Adrenal gland (tissue), 9 donors: ENCODE measurements at regions not wholly inside any gene's neighbourhood (a gene's known extent, or its start where the extent isn't known, plus 50 kb on each side); places are given as distances from the start of the nearest gene placed in this dataset.

ENCODE experiments used
- DNase-seq, 7 donors: peaks; one replicate each; pipeline ENCODE4 v3.0.0-alpha.2; 2019 to 2020
- H3K27ac ChIP-seq, 5 donors: fragments of 200-600 bp; sonication (generic) in 4 of 5; 1 replicate in 3 of 5; 2 replicates in 2 of 5; pipeline versions ENCODE4 v1.5.1 to v1.8.0; 2016 to 2020; ENCODE audit warnings: mild to moderate bottlenecking in 1 of 5
- H3K27me3 ChIP-seq: fragments of 200-600 bp; 2 replicates; pipeline ENCODE4 v1.8.0; 2021
- H3K36me3 ChIP-seq, 2 donors: fragments of 200-600 bp; replicated peaks in 1 of 2; 1 replicate in 1 of 2; 2 replicates in 1 of 2; pipeline versions ENCODE4 v1.5.1 to v1.8.0; 2018 to 2022
- H3K4me1 ChIP-seq, 2 donors: fragments of 200-600 bp; replicated peaks in 1 of 2; 1 replicate in 1 of 2; 2 replicates in 1 of 2; pipeline versions ENCODE4 v1.5.1 to v1.8.0; 2018 to 2021
- H3K4me3 ChIP-seq, 4 donors: fragments of 200-600 bp; sonication (generic) in 3 of 4; one replicate each; pipeline ENCODE4 v1.5.1; 2016 to 2018
- H3K9me3 ChIP-seq, 3 donors: fragments of 200-600 bp; sonication (generic) in 1 of 3; replicated peaks in 1 of 3; 1 replicate in 2 of 3; 2 replicates in 1 of 3; pipeline versions ENCODE4 v1.5.1 to v1.8.0; 2016 to 2021
- CTCF ChIP-seq, 6 experiments: fragments of 450-650 bp in 4 of 6; fragments of 200-600 bp in 2 of 6; sonication (generic) in 1 of 6; IDR thresholded peaks; 1 replicate in 5 of 6; 2 replicates in 1 of 6; pipeline versions ENCODE4 v1.5.1 to v1.8.0; 2016 to 2021; ENCODE audit warnings: antibody characterized with exemption in 6 of 6, mild to moderate bottlenecking in 2 of 6, moderate library complexity in 1 of 6
- POLR2A ChIP-seq, 2 donors: fragments of 450-650 bp; IDR thresholded peaks; one replicate each; pipeline ENCODE4 v1.6.1; 2017; ENCODE audit warnings: antibody characterized with exemption in 2 of 2, mild to moderate bottlenecking in 2 of 2, moderate library complexity in 1 of 2
- WGBS, 4 donors: extraction: QIAGEN DNeasy Blood & Tissue Kit in 2 of 4; methylation state at CpG; one replicate each; pipeline versions ENCODE4 v1.1.5 to v1.1.7; 2013 to 2017; 5-methylcytosine and 5-hydroxymethylcytosine counted together
- intact Hi-C, 2 donors: fragments of 100-400 bp; cut with DNase I; formaldehyde crosslinking; loops; one replicate each; pipeline versions ENCODE4 v1.14.1 to v1.15.0; 2022 to 2023
- donor health status: healthy with polysubstance abuse.
- donor health status: Bipolar disorder and iron deficiency.
- donor health status: DM: yes; HTN: yes; CAD: no.
- donor health status: DM: no; HTN: no; CAD: no.
- donor health status: DM: no; HTN: no; CAD: no.

GRCh38 chr2:238689331-238689730, 158.6 kb upstream of the TWIST2 start:
- WGBS, 4 donors, result 80 to 90% (median 84%) methylated on average over 2 of the region's 2 CpGs
- TF ChIP-seq CTCF (IDR thresholded peaks at IDR 0.05), result no peak
- TF ChIP-seq POLR2A (IDR thresholded peaks at IDR 0.05), result no peak

GRCh38 chr2:238689871-238690389, 158.0 kb upstream of the TWIST2 start:
- DNase-seq, result no peak
- intact Hi-C loops, result no loop called here
- WGBS, 4 donors, result 59 to 77% (median 76%) methylated on average over 5 to 7 of the region's 7 CpGs
- Histone ChIP-seq H3K27ac (no peak overlapping the region), H3K27me3 (no peaks in the 10 kb centered on the region), H3K4me3 (no peak overlapping the region), H3K4me1 (peaks cover 0 to under 1% of the 10 kb centered on the region in 2 donors), H3K9me3 (no peaks in the 10 kb centered on the region), H3K36me3 (no peaks in the 10 kb centered on the region)
- TF ChIP-seq CTCF (IDR thresholded peaks at IDR 0.05) (no peak), POLR2A (IDR thresholded peaks at IDR 0.05) (no peak)

More at GRCh38 chr2:238689331-238689730, 158.6 kb upstream of the TWIST2 start:
- DNase-seq, result no peak
- H3K36me3 ChIP-seq, result no peaks in the 10 kb centered on the region
- no peaks in the 10 kb centered on the region for H3K27me3 ChIP-seq
- no peaks in the 10 kb centered on the region for H3K9me3 ChIP-seq
- H3K27ac ChIP-seq, result no peak overlapping the region
- no peak overlapping the region for H3K4me3 ChIP-seq
- intact Hi-C loops, result no loop called here
- H3K4me1 ChIP-seq, result peaks cover 0 to 6% of the 10 kb centered on the region in 2 donors

- 82 to 91% (median 86%) methylated on average over 11 of the region's 11 CpGs for WGBS, 4 donors
- no peak overlapping the region for H3K27ac ChIP-seq
- no peak for DNase-seq
- no peaks in the 10 kb centered on the region for H3K36me3 ChIP-seq
- no peaks in the 10 kb centered on the region for H3K9me3 ChIP-seq
- H3K4me1 ChIP-seq, result no peaks in the 10 kb centered on the region
- no peaks in the 10 kb centered on the region for H3K27me3 ChIP-seq
- intact Hi-C loops, result no loop called here
- H3K4me3 ChIP-seq, result no peak overlapping the region
- no peak for TF ChIP-seq POLR2A (IDR thresholded peaks at IDR 0.05)
- TF ChIP-seq CTCF (IDR thresholded peaks at IDR 0.05), result no peak
Measured at GRCh38 chr2:238690511-238690910, 157.4 kb upstream of the TWIST2 start.

GRCh38 chr2:238691596-238692491, 156.0 kb upstream of the TWIST2 start:
- no peak overlapping the region for H3K27ac ChIP-seq
- intact Hi-C loops, result no loop called here
- H3K4me1 ChIP-seq, result no peaks in the 10 kb centered on the region
- TF ChIP-seq CTCF (IDR thresholded peaks at IDR 0.05), result no peak
- no peak for TF ChIP-seq POLR2A (IDR thresholded peaks at IDR 0.05)
- no peaks in the 10 kb centered on the region for H3K9me3 ChIP-seq
- whole genome bisulfite sequencing, 4 donors, result 80 to 89% (median 84%) methylated on average over 15 to 16 of the region's 16 CpGs
- DNase-seq, result no peak
- no peaks in the 10 kb centered on the region for H3K27me3 ChIP-seq
- H3K36me3 ChIP-seq, result no peaks in the 10 kb centered on the region
- H3K4me3 ChIP-seq, result no peak overlapping the region
